ENCODE measurements at regions not wholly inside any gene's neighbourhood (a gene's known extent, or its start where the extent isn't known, plus 50 kb on each side); places are given as distances from the start of the nearest gene placed in this dataset.
"Not testable (repeated sequence)": the region's sequence is repeated elsewhere in the genome, so short reads cannot be mapped to it uniquely, and the experiment has no call there.

DNA sequence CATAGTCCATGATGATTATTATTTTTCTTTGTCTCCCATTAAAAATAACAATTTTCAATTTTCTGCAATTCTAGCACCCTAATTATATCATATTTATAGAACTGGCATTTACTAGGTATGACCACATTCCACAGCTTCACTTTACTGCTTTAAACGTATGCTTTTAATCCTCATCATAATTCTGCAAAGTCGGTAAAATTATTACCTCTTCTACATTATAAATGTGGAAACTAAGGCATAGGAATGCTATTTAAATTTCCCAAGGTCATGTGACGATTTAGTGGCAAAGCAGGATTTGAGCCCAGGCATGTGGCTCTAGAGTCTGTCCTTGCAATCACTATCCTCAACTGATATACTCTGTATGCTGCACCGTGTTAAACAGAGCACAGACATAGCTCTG, 866.4 kb downstream of the EPHA4 start:
- Mint-ChIP-seq H3K9me3 (peaks cover 9% of the 10 kb centered on the region), H3K4me1 (ENCODE audit: low read depth) (no peaks in the 10 kb centered on the region), H3K4me3 (no peak overlapping the region), H3K27me3 (ENCODE audit: low read depth) (no peaks in the 10 kb centered on the region), H3K36me3 (ENCODE audit: low read depth) (no peaks in the 10 kb centered on the region), H3K27ac (no peak overlapping the region)
- no peak for DNase-seq (ENCODE audit: low spot score)

DNA sequence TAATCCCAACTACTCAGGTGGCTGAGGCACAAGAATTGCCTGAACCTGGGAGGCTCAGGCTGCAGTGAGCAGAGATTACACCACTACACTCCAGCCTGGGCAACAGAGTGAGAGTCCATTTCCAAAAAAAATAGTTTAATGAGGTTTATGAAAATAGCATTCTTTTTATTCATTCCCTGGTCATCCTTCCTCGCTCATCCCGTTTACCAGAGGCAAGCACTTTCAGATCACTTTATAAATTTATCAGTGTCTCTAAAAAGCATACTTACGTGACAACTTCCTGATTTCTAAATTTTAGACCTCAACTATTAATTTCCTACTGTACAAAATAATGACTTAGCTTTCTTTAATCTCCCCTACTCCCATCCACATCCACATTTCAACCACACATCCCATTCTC, 864.8 kb downstream of the EPHA4 start:
- H3K36me3 Mint-ChIP-seq (ENCODE audit: low read depth), result no peaks in the 10 kb centered on the region
- H3K9me3 Mint-ChIP-seq, result no peaks in the 10 kb centered on the region
- H3K27me3 Mint-ChIP-seq (ENCODE audit: low read depth), result no peaks in the 10 kb centered on the region
- no peak for DNase-seq (ENCODE audit: low spot score)
- H3K4me3 Mint-ChIP-seq, result no peak overlapping the region
- H3K4me1 Mint-ChIP-seq (ENCODE audit: low read depth), result no peaks in the 10 kb centered on the region
- H3K27ac Mint-ChIP-seq, result no peak overlapping the region

DNA sequence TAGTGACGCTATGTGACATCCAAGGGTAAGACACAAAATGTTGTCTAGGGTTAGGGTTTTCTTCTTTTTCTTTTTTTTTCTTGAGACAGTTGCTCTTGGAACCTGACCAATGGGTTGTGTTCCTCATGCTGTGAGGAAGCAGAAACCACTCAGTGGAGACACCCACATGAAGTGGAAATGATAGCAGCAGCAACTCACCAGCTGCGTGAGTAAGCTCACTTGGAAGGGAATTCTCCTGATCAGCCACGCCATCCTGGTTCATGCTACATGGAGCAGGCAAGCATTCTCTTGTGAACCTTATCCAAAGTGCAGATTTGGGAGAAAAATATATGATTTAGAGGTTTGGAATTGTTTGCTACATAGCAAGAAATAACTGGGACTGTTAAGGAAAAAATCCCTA, 863.7 kb downstream of the EPHA4 start:
- no peaks in the 10 kb centered on the region for H3K4me1 Mint-ChIP-seq (ENCODE audit: low read depth)
- H3K27me3 Mint-ChIP-seq (ENCODE audit: low read depth), result no peaks in the 10 kb centered on the region
- no peaks in the 10 kb centered on the region for H3K9me3 Mint-ChIP-seq
- no peak for DNase-seq (ENCODE audit: low spot score)
- H3K36me3 Mint-ChIP-seq (ENCODE audit: low read depth), result no peaks in the 10 kb centered on the region
- no peak overlapping the region for H3K4me3 Mint-ChIP-seq
- H3K27ac Mint-ChIP-seq, result no peak overlapping the region

DNA sequence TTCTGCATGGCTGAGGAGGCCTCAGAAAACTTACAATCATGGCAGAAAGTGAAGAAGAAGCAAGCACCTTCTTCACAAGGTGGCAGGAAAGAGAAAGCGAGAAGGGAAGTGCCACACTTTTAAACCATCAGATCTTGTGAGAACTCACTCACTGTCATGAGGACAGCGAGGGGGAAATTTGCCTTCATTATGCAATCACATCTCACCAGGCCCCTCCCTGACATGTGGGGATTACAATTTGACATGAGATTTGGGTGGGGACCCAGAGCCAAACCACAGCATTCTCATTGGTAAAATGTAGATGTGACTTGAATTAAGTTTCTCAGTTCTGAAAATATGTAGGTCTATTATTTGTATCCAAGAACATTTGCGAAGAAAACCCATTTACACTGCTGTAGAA, 854.8 kb downstream of the EPHA4 start:
- H3K27me3 Mint-ChIP-seq (ENCODE audit: low read depth), result no peaks in the 10 kb centered on the region
- H3K27ac Mint-ChIP-seq, result no peak overlapping the region
- H3K36me3 Mint-ChIP-seq (ENCODE audit: low read depth), result no peaks in the 10 kb centered on the region
- H3K4me3 Mint-ChIP-seq, result no peak overlapping the region
- no peaks in the 10 kb centered on the region for H3K4me1 Mint-ChIP-seq (ENCODE audit: low read depth)
- H3K9me3 Mint-ChIP-seq, result no peaks in the 10 kb centered on the region
- DNase-seq (ENCODE audit: low spot score), result no peak

DNA sequence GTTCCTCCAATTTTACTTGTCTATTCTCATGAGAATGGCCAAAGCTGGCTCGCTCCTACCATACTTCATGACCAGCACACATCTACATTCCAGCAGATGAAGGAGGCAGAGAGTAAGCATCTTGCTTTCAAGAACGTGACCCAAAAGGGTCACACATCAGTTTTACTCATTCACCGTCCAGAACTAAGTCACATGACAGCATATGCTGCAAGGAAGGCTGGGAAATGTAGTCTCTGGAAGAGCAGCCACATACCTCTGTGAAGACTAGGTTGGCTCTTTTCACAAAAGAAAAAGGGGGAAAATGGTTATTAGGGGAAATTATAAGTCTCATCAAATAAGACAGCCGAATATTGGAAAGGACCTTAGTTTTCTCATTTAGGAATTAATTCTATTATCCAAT, 835.3 kb downstream of the EPHA4 start:
- H3K4me1 Mint-ChIP-seq (ENCODE audit: low read depth), result no peaks in the 10 kb centered on the region
- no peak for DNase-seq (ENCODE audit: low spot score)
- H3K27me3 Mint-ChIP-seq (ENCODE audit: low read depth), result no peaks in the 10 kb centered on the region
- no peaks in the 10 kb centered on the region for H3K36me3 Mint-ChIP-seq (ENCODE audit: low read depth)
- H3K4me3 Mint-ChIP-seq, result no peak overlapping the region
- H3K9me3 Mint-ChIP-seq, result no peaks in the 10 kb centered on the region
- H3K27ac Mint-ChIP-seq, result no peak overlapping the region

DNA sequence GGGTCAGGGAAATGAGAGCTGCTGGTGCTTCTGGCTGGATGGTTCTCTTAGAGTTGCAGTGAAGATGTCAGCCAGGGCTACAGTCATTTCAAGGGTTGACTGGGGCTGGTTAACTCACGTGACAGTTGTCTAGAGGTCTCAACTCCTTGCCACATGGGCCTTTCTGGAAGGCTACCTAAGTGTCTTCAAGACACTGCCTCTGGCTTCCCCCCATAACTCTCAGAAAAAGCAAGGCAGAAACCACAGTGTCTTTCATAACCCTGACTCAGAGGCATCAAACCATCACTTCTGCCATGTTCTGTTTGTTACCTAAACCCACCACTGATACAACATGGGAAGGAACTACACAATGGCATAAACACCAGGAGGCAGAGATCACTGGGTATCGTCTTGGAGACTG, 828.9 kb downstream of the EPHA4 start:
- H3K36me3 Mint-ChIP-seq (ENCODE audit: low read depth), result no peaks in the 10 kb centered on the region
- no peaks in the 10 kb centered on the region for H3K4me1 Mint-ChIP-seq (ENCODE audit: low read depth)
- no peaks in the 10 kb centered on the region for H3K9me3 Mint-ChIP-seq
- DNase-seq (ENCODE audit: low spot score), result no peak
- no peak overlapping the region for H3K27ac Mint-ChIP-seq
- H3K4me3 Mint-ChIP-seq, result no peak overlapping the region
- no peaks in the 10 kb centered on the region for H3K27me3 Mint-ChIP-seq (ENCODE audit: low read depth)

DNA sequence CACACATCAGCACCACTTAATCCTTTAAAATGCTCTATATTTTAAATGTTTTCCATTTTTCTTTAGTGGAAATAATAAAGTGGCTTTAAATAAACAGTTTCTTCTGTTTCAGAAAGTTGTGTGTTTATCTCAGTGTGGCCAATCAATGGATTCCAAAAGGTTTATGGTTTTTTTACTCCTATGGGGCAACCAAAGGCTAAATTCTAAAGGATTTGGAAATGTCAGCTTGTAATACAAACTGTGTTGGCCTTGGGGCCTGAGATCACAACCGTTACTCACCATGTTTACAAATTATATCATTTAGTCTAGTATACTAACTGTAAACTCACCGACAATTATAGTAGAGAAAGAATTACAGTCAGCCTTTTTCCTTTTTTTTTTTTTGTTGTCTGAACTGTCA, 827.2 kb downstream of the EPHA4 start:
- H3K36me3 Mint-ChIP-seq (ENCODE audit: low read depth), result no peaks in the 10 kb centered on the region
- H3K4me3 Mint-ChIP-seq, result no peak overlapping the region
- H3K4me1 Mint-ChIP-seq (ENCODE audit: low read depth), result no peaks in the 10 kb centered on the region
- no peak overlapping the region for H3K27ac Mint-ChIP-seq
- H3K27me3 Mint-ChIP-seq (ENCODE audit: low read depth), result no peaks in the 10 kb centered on the region
- DNase-seq (ENCODE audit: low spot score), result no peak
- no peaks in the 10 kb centered on the region for H3K9me3 Mint-ChIP-seq

DNA sequence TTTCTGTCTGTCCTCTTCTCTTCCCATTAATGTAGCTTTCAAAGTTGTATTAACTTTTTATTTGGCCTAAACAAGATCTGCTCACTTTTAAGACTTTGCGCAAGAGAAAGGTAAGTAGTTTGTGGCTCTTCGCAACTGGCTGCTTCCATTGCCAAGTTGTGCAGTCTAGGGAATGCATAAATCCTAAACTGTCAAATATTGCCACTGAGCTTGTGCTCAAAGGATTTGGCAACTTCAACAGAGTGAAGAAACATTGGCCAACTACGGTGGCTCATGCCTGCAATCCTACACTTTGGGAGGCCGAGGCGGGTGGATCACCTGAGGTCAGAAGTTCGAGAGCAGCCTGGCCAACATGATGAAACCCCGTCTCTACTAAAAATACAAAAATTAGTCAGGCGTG, 826.4 kb downstream of the EPHA4 start:
- no peak overlapping the region for H3K27ac Mint-ChIP-seq
- H3K4me3 Mint-ChIP-seq, result no peak overlapping the region
- no peaks in the 10 kb centered on the region for H3K36me3 Mint-ChIP-seq (ENCODE audit: low read depth)
- H3K9me3 Mint-ChIP-seq, result no peaks in the 10 kb centered on the region
- no peaks in the 10 kb centered on the region for H3K4me1 Mint-ChIP-seq (ENCODE audit: low read depth)
- no peaks in the 10 kb centered on the region for H3K27me3 Mint-ChIP-seq (ENCODE audit: low read depth)
- DNase-seq (ENCODE audit: low spot score), result no peak

DNA sequence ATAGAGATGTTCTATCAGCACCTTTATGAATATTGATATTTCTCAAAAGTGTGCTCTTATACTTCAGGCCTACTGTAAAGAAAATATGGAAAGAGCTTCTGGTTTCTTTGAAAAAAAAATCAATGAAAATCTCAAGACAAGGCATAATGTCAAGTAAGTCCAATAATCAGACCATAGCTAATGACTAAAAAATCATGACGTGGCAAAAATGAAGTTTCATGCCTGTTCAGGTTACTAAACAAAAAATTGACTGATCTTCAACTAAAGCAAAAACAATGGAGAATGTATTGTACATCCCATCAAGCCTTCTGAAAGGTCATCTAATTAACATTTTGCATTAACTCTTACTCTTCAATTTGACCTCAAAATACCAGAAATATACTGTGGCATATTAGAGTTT, 824.4 kb downstream of the EPHA4 start:
- Mint-ChIP-seq H3K27ac (no peak overlapping the region), H3K4me1 (ENCODE audit: low read depth) (no peaks in the 10 kb centered on the region), H3K27me3 (ENCODE audit: low read depth) (no peaks in the 10 kb centered on the region), H3K36me3 (ENCODE audit: low read depth) (no peaks in the 10 kb centered on the region), H3K4me3 (no peak overlapping the region), H3K9me3 (no peaks in the 10 kb centered on the region)
- no peak for DNase-seq (ENCODE audit: low spot score)

DNA sequence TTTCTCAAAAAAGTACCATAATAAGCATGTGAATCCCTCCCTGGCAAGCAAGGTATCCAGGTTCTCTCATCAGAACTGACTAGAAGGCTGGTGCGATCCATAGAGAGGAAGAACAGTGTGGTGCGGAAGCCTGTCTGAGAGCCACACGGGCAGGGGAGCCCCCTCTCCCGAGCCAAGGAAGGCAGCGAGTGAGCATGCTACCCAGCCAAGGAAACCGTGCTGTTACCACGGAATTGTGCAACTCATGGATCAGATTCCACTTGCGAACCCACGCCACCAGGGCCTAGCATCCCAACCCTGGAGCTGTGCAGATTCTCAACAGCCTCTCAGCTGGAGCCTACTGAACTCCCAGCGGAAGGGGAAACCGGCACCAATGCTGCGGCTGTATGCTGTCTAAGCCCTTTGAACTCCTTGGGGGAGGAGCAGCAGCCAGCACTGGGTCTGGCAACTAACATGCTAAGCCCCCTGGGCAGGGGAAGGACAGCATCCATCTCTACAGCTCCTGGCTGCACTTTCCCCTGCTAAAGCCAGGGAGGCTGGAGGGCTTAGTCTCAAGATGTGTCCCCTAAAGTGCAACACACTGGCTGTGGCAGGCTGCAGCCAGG, 823.1 kb downstream of the EPHA4 start:
- Mint-ChIP-seq H3K27ac (no peak overlapping the region), H3K4me3 (no peak overlapping the region), H3K36me3 (ENCODE audit: low read depth) (no peaks in the 10 kb centered on the region), H3K4me1 (ENCODE audit: low read depth) (no peaks in the 10 kb centered on the region), H3K9me3 (no peaks in the 10 kb centered on the region), H3K27me3 (ENCODE audit: low read depth) (no peaks in the 10 kb centered on the region)
- no peak for DNase-seq (ENCODE audit: low spot score)

DNA sequence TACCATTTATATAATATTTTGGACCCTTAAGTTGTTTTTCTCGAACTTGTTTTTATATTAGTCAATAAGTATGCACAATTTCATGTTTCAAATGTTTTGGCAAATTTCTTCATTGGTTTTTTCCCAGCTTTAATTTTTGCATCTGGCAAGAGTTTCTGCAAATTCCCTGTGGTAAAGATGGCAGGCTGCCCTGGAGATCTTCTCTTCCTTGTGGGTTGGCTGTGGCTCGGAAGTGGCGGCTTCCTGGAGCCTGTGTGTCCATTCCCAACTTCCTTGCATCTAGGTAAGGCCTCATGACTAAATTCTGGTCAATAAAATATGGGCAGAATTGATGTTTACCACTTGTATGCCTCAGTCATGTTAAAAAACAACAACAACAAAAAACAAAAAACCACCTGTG, 818.6 kb downstream of the EPHA4 start:
- Mint-ChIP-seq H3K27me3 (ENCODE audit: low read depth) (no peaks in the 10 kb centered on the region), H3K9me3 (no peaks in the 10 kb centered on the region), H3K27ac (no peak overlapping the region), H3K4me1 (ENCODE audit: low read depth) (no peaks in the 10 kb centered on the region), H3K36me3 (ENCODE audit: low read depth) (no peaks in the 10 kb centered on the region), H3K4me3 (no peak overlapping the region)
- DNase-seq (ENCODE audit: low spot score), result no peak

DNA sequence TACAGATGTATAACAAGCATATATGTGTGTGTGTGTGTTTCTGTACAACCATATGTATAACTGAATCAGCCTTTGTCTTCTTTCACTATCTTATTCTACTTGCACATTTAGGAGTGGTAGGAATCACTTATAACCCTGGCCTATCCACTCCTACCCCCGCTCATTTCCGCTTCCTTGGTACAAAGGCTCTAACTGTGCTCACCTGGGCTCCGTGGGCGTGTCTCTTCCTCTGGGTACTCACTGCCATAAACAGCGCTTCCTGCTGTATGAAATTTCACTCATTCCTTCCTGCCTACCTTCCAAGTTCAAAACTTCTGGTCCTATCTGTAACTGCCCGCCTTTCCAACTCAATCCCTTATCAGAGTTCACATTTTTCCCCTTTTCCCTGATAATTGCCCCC, 815.5 kb downstream of the EPHA4 start:
- Mint-ChIP-seq H3K36me3 (ENCODE audit: low read depth) (no peaks in the 10 kb centered on the region), H3K4me1 (ENCODE audit: low read depth) (no peaks in the 10 kb centered on the region), H3K9me3 (no peaks in the 10 kb centered on the region), H3K4me3 (no peak overlapping the region), H3K27ac (no peak overlapping the region), H3K27me3 (ENCODE audit: low read depth) (no peaks in the 10 kb centered on the region)
- no peak for DNase-seq (ENCODE audit: low spot score)

DNA sequence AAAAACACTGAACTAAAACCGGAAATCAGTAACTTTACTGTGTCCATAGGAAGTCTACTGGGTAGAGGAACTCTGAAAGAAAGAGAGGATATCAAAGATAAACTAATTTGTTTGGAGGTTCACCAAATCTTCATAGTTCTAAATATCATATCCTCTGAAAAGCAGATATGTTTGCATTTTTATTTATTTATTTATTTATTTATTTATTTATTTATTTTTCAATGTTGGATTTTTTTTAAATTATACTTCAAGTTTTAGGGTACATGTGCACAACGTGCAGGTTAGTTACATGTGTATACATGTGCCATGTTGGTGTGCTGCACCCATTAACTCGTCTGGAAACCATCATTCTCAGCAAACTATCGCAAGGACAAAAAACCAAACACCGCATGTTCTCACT, 813.7 kb downstream of the EPHA4 start:
- H3K36me3 Mint-ChIP-seq (ENCODE audit: low read depth); DNase-seq (ENCODE audit: low spot score); H3K9me3 Mint-ChIP-seq; H3K4me1 Mint-ChIP-seq (ENCODE audit: low read depth); H3K27me3 Mint-ChIP-seq (ENCODE audit: low read depth); H3K27ac Mint-ChIP-seq; H3K4me3 Mint-ChIP-seq: not testable (repeated sequence)

DNA sequence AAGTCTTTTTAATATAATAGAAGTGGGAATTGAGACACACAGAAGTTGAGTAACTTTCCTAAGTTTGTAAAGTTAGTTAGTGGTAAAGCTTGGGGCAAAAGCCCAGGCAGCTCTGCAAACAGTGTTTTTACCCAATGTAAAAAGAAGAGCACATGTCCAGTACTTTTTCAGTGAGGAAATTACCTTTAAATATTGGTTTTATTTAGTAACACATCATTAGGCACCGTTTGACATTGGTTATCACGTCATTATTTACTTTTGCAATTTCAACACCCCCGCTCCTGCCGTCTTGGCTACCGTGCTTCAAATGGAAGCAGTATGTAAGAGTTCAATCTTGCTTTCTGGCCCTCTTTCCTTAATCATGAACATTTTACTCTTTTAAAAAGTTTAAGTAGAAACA, 807.9 kb downstream of the EPHA4 start:
- Mint-ChIP-seq H3K27me3 (ENCODE audit: low read depth) (no peaks in the 10 kb centered on the region), H3K4me3 (no peak overlapping the region), H3K36me3 (ENCODE audit: low read depth) (no peaks in the 10 kb centered on the region), H3K9me3 (no peaks in the 10 kb centered on the region), H3K4me1 (ENCODE audit: low read depth) (no peaks in the 10 kb centered on the region), H3K27ac (no peak overlapping the region)
- DNase-seq (ENCODE audit: low spot score), result no peak

DNA sequence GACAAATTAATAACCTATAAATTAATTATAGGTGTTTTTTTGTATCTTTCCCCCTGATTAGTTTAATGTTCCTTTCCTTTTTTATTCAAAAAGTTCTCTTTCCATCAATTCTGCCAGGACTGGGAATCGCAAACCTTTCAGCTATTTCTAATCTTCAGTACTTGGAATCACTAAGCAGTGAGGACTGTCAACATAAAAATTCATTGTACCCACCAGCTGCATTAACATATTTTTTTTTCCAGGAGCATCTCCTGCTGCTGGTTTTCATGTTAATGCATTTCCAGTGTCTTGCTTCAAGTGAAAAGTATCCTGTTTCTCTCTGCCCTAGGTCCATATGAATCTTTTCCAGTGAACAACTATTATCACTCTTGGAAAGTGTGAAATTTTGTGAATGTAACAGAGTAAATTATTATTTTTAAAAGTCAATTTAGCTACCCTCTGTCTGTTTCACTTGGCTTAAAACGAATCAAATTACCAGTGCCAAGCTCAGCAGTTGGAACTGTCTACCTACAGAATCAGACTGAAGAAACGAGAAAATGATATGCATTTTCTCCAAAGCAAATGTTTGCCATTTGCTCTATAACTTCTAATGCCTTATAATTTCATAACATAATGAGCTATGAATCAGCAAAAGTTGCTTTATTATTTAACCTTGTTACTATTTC, 804.4 kb downstream of the EPHA4 start:
- Mint-ChIP-seq H3K4me1 (ENCODE audit: low read depth) (no peaks in the 10 kb centered on the region), H3K9me3 (no peaks in the 10 kb centered on the region), H3K27me3 (ENCODE audit: low read depth) (no peaks in the 10 kb centered on the region), H3K27ac (no peak overlapping the region), H3K36me3 (ENCODE audit: low read depth) (no peaks in the 10 kb centered on the region), H3K4me3 (no peak overlapping the region)
- DNase-seq (ENCODE audit: low spot score), result no peak

Measured in T-helper 2 cell treated with Interferon-gamma antibody and Interleukin-4, amounts not matched to agents 5 μg/mL and 100 μg/mL, for 36 hours (primary cell).